Spleen (tissue), 11 donors: ENCODE measurements at regions not wholly inside any gene's neighbourhood (a gene's known extent, or its start where the extent isn't known, plus 50 kb on each side); places are given as distances from the start of the nearest gene placed in this dataset.

Source experiments
- DNase-seq: peaks from one replicate; pipeline ENCODE4 v3.0.0-alpha.2; 2020
- H3K27ac ChIP-seq, 8 donors: fragments of 200-600 bp; sonication (generic) in 7 of 8; 1 replicate in 4 of 8; 2 replicates in 4 of 8; pipeline versions ENCODE4 v1.5.0 to v1.8.0; 2016 to 2021; ENCODE audit warnings: inconsistent platforms in 4 of 8, mild to moderate bottlenecking in 4 of 8, moderate library complexity in 1 of 8
- H3K27me3 ChIP-seq, 7 donors: fragments of 200-600 bp; sonication (generic) in 6 of 7; replicated peaks in 1 of 7; 1 replicate in 4 of 7; 2 replicates in 3 of 7; pipeline versions ENCODE4 v1.5.0 to v1.8.0; 2016 to 2021; ENCODE audit warnings: inconsistent platforms in 3 of 7, mild to moderate bottlenecking in 1 of 7
- H3K36me3 ChIP-seq, 6 donors: fragments of 200-600 bp; sonication (generic) in 5 of 6; 1 replicate in 4 of 6; 2 replicates in 2 of 6; pipeline versions ENCODE4 v1.5.0 to v1.8.0; 2016 to 2021; ENCODE audit warnings: inconsistent platforms in 2 of 6
- H3K4me1 ChIP-seq, 6 donors: fragments of 200-600 bp; sonication (generic) in 5 of 6; 1 replicate in 3 of 6; 2 replicates in 3 of 6; pipeline versions ENCODE4 v1.5.0 to v1.8.0; 2016 to 2021; ENCODE audit warnings: inconsistent platforms in 3 of 6
- H3K4me3 ChIP-seq, 8 donors: fragments of 200-600 bp; sonication (generic) in 7 of 8; 1 replicate in 4 of 8; 2 replicates in 4 of 8; pipeline versions ENCODE4 v1.5.0 to v1.8.0; 2016 to 2021; ENCODE audit warnings: inconsistent platforms in 4 of 8, mild to moderate bottlenecking in 4 of 8, moderate library complexity in 2 of 8
- H3K9me3 ChIP-seq, 8 donors: fragments of 200-600 bp; sonication (generic) in 7 of 8; 1 replicate in 4 of 8; 2 replicates in 4 of 8; pipeline versions ENCODE4 v1.5.0 to v1.8.0; 2016 to 2021; ENCODE audit warnings: inconsistent platforms in 4 of 8
- POLR2A ChIP-seq, 3 donors: fragments of 450-650 bp; IDR thresholded peaks; one replicate each; pipeline ENCODE4 v1.5.1; 2017; ENCODE audit warnings: antibody characterized with exemption in 3 of 3, mild to moderate bottlenecking in 1 of 3
- POLR2AphosphoS5 ChIP-seq, 3 donors: sonication (generic); formaldehyde crosslinking; IDR thresholded peaks; one replicate each; pipeline ENCODE4 v1.5.1; 2017; ENCODE audit warnings: antibody characterized with exemption in 3 of 3
- WGBS, 5 donors: extraction: QIAGEN DNeasy Blood & Tissue Kit in 3 of 5; methylation state at CpG; one replicate each; pipeline versions ENCODE4 v1.1.5 to v1.1.7; 2013 to 2018; 5-methylcytosine and 5-hydroxymethylcytosine counted together
- intact Hi-C: fragments of 100-400 bp; cut with DNase I; formaldehyde crosslinking; loops from one replicate; pipeline ENCODE4 v1.15.0; 2023; ENCODE audit warnings: low total_unique reads
- TF ChIP-seq, protein P1 (sequence below), 11 experiments: fragments of 200-600 bp in 7 of 11; fragments of 450-650 bp in 4 of 11; sonication (generic) in 4 of 11; IDR thresholded peaks in 8 of 11; conservative IDR thresholded peaks in 3 of 11; 1 replicate in 7 of 11; 2 replicates in 4 of 11; pipeline versions ENCODE4 v1.4.0 to v1.8.0; 2016 to 2021; ENCODE audit warnings: antibody characterized with exemption in 11 of 11, inconsistent platforms in 4 of 11, mild to moderate bottlenecking in 1 of 11
- donor health status: healthy with polysubstance abuse.
- donor health status: DM: no; HTN: no; CAD: no; lungs with moderate emphysema.
- donor health status: DM: no; HTN: no; CAD: no.
- donor health status: Bipolar disorder and iron deficiency.
- donor health status: healthy.
- donor health status: DM: no; HTN: no; CAD: no.
- donor health status: DM: yes; HTN: yes; CAD: no.

DNA sequence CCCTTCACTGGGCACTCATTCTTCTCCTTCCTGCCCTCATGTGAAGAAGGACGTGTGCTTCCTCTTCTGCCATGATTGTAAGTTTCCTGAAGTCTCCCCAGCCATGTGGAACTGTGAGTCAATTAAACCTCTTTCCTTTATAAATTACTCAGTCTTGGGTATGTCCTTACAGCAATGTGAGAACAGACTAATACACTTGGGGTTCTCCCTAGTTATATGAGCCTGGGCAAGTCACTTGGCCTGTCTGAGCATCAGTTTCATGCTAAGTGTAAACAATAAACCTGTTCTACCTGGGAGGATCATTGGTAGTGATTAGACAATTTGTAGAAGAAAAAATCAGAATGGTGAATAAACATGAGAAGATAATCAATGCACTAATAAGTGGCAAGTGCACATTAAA is 162.2 kb upstream of the ARG1 start:
- no peak for DNase-seq
- Histone ChIP-seq H3K36me3 (no peaks in the 10 kb centered on the region), H3K27ac (no peak overlapping the region), H3K4me1 (no peaks in the 10 kb centered on the region), H3K4me3 (no peak overlapping the region), H3K27me3 (no peaks in the 10 kb centered on the region), H3K9me3 (peaks cover 0 to 16% (median 10%) of the 10 kb centered on the region in 8 donors)
- 32 to 60% (median 44%) methylated on average over 1 of the region's 1 CpG for WGBS, 5 donors
- TF ChIP-seq POLR2AphosphoS5 (IDR thresholded peaks at IDR 0.05) (no peak), POLR2A (IDR thresholded peaks at IDR 0.05) (no peak)
- TF ChIP-seq, protein P1, sequence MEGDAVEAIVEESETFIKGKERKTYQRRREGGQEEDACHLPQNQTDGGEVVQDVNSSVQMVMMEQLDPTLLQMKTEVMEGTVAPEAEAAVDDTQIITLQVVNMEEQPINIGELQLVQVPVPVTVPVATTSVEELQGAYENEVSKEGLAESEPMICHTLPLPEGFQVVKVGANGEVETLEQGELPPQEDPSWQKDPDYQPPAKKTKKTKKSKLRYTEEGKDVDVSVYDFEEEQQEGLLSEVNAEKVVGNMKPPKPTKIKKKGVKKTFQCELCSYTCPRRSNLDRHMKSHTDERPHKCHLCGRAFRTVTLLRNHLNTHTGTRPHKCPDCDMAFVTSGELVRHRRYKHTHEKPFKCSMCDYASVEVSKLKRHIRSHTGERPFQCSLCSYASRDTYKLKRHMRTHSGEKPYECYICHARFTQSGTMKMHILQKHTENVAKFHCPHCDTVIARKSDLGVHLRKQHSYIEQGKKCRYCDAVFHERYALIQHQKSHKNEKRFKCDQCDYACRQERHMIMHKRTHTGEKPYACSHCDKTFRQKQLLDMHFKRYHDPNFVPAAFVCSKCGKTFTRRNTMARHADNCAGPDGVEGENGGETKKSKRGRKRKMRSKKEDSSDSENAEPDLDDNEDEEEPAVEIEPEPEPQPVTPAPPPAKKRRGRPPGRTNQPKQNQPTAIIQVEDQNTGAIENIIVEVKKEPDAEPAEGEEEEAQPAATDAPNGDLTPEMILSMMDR (IDR thresholded peaks at IDR 0.05 in 8 of 11, conservative IDR thresholded peaks at IDR 0.05 in 3 of 11): no peak
- intact Hi-C loops: no loop called here

DNA sequence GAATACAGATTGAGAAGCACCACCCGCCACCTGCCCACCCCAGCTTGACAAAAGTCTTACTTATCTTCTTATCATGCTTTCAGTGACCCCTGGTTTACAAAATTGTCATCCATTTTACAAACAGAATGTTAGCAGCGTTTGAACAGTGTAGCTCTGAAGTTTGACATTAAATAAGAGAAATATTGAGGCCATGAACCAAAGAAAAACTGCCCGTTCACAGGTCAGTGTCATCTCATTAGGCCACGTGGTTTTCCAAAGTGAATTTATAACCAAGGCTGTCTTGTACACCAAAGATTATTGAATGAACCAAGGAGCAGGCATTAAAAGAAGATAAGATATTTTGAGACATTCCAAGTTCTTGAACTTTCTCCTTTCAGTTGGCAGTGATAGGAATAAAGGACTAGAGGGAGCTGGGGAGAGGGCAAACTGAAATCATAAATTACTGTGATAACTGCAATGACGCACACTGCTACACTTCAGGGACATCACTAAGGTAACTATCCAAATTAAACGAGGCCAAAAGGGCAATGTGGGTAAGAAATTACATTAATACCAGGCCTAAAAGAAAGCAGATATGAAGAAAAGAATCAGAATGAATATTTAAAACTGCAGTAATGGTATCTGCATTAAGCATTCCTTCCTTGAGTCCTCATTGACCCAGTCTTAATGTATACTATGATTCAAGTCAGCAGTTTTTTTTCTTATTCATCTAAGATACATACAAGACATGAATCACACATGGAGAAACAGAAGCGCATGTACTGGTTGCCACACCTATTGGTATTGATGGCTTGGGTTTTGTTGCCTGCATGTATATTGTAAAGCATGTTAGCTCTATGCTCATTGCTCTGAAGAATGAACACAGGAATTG is 159.8 kb upstream of the ARG1 start:
- H3K9me3 ChIP-seq: peaks cover 0 to 16% (median 10%) of the 10 kb centered on the region in 8 donors
- H3K4me1 ChIP-seq: no peaks in the 10 kb centered on the region
- H3K27ac ChIP-seq: no peak overlapping the region
- 68 to 84% (median 76%) methylated on average over 7 of the region's 7 CpGs for WGBS, 5 donors
- intact Hi-C loops: no loop called here
- no peak overlapping the region for H3K4me3 ChIP-seq
- TF ChIP-seq POLR2AphosphoS5 (IDR thresholded peaks at IDR 0.05) (no peak), POLR2A (IDR thresholded peaks at IDR 0.05) (no peak)
- TF ChIP-seq, protein P1 (IDR thresholded peaks at IDR 0.05 in 8 of 11, conservative IDR thresholded peaks at IDR 0.05 in 3 of 11): no peak
- no peaks in the 10 kb centered on the region for H3K36me3 ChIP-seq
- no peaks in the 10 kb centered on the region for H3K27me3 ChIP-seq
- DNase-seq: no peak

DNA sequence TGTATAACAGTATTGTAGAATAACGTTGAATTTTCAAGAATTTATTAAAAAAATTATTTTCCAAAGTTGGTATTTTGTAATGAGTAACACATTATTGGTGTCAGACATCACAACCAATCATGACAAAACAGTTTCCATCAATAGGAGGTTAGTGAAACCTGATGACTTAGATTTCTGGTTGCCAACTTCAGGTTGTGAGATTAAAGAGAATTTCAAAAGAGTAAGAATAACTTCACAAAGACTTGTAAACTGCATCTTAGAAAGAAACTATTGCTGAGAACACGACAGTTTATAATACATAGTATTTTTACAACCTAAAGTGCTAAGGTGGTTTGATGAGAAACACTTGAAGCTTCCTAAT is 159.2 kb upstream of the ARG1 start:
- H3K27me3 ChIP-seq: no peaks in the 10 kb centered on the region
- WGBS, 5 donors: 68 to 87% (median 85%) methylated on average over 2 of the region's 2 CpGs
- DNase-seq: no peak
- no peaks in the 10 kb centered on the region for H3K4me1 ChIP-seq
- peaks cover 0 to 16% (median 10%) of the 10 kb centered on the region in 8 donors for H3K9me3 ChIP-seq
- no peak overlapping the region for H3K4me3 ChIP-seq
- H3K36me3 ChIP-seq: no peaks in the 10 kb centered on the region
- intact Hi-C loops: no loop called here
- H3K27ac ChIP-seq: no peak overlapping the region
- TF ChIP-seq, protein P1 (IDR thresholded peaks at IDR 0.05 in 8 of 11, conservative IDR thresholded peaks at IDR 0.05 in 3 of 11): no peak
- TF ChIP-seq POLR2AphosphoS5 (IDR thresholded peaks at IDR 0.05): no peak
- no peak for TF ChIP-seq POLR2A (IDR thresholded peaks at IDR 0.05)

GRCh38 chr6:131414956-131415355 is 158.1 kb upstream of the ARG1 start:
- intact Hi-C loops: no loop called here
- H3K27ac ChIP-seq: no peak overlapping the region
- 81 to 88% (median 85%) methylated on average over 7 of the region's 7 CpGs for WGBS, 5 donors

More at GRCh38 chr6:131414956-131415355, 158.1 kb upstream of the ARG1 start:
- H3K9me3 ChIP-seq: peaks cover 0 to 14% (median 10%) of the 10 kb centered on the region in 8 donors
- DNase-seq: no peak
- H3K27me3 ChIP-seq: no peaks in the 10 kb centered on the region
- TF ChIP-seq POLR2A (IDR thresholded peaks at IDR 0.05) (no peak), POLR2AphosphoS5 (IDR thresholded peaks at IDR 0.05) (no peak)
- TF ChIP-seq, protein P1 (IDR thresholded peaks at IDR 0.05 in 8 of 11, conservative IDR thresholded peaks at IDR 0.05 in 3 of 11): no peak
- no peak overlapping the region for H3K4me3 ChIP-seq
- H3K36me3 ChIP-seq: no peaks in the 10 kb centered on the region
- no peaks in the 10 kb centered on the region for H3K4me1 ChIP-seq
